ENCODE measurements at regions not wholly inside any gene's neighbourhood (a gene's known extent, or its start where the extent isn't known, plus 50 kb on each side); places are given as distances from the start of the nearest gene placed in this dataset.
A peak's percentile ranks its signal among the peaks of the same experiment; 100 is the strongest.

DNA sequence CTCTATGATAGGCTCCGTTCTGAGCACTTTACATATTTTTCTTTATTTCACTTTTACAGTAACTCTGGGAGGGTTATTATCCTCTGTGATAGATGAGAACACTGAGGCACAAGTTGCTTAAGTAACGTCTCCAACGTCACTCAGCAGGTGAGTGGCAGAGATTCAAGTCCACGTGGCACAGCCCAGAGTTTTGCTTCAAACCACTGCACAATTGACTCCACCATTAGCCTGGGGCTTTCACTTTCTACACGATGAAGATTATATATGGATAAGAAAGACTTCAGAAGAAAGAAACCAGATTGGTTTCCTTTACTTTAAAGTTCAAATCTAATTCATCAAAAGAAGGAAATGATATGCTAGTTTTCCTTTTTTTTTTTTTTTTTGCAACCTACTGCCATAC, 245.9 kb downstream of the SYK start:
- 47 to 64% methylated on average over 5 of the region's 5 CpGs for WGBS, 2 donors (ENCODE audit: low coverage in 1 of 2)
- Histone ChIP-seq H3K36me3 (no peaks in the 10 kb centered on the region), H3K9me3 (no peaks in the 10 kb centered on the region), H3K27me3 (no peaks in the 10 kb centered on the region), H3K4me3 (no peak overlapping the region), H3K27ac (no peak overlapping the region), H3K4me1 (no peaks in the 10 kb centered on the region)
- in situ Hi-C loops (cut with MboI; ENCODE audit: low pct_ligation_motif_present in 1 of 4, low pct_unique_long_range_greater_than_20kb in 1 of 4, low sequenced_read_pairs in 3 of 4) (loop anchor here in 2 of 4 donors (25.0 kb wide), 1 partner anchor 390 kb away; no protein-coding TSS in a partner anchor), intact Hi-C loops (cut with DNase I; ENCODE audit: low total_unique reads) (loop anchor here (10.0 kb wide), 2 partner anchors 67 to 677 kb away; no protein-coding TSS in a partner anchor)
- TF ChIP-seq EP300 (IDR thresholded peaks at IDR 0.05; ENCODE audit: low read depth) (no peak), POLR2A (IDR thresholded peaks at IDR 0.05) (no peak), POLR2AphosphoS5 (IDR thresholded peaks at IDR 0.05) (no peak)
- TF ChIP-seq, protein P1, sequence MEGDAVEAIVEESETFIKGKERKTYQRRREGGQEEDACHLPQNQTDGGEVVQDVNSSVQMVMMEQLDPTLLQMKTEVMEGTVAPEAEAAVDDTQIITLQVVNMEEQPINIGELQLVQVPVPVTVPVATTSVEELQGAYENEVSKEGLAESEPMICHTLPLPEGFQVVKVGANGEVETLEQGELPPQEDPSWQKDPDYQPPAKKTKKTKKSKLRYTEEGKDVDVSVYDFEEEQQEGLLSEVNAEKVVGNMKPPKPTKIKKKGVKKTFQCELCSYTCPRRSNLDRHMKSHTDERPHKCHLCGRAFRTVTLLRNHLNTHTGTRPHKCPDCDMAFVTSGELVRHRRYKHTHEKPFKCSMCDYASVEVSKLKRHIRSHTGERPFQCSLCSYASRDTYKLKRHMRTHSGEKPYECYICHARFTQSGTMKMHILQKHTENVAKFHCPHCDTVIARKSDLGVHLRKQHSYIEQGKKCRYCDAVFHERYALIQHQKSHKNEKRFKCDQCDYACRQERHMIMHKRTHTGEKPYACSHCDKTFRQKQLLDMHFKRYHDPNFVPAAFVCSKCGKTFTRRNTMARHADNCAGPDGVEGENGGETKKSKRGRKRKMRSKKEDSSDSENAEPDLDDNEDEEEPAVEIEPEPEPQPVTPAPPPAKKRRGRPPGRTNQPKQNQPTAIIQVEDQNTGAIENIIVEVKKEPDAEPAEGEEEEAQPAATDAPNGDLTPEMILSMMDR (IDR thresholded peaks at IDR 0.05) = no peak
- peak; percentile 29 for DNase-seq

DNA sequence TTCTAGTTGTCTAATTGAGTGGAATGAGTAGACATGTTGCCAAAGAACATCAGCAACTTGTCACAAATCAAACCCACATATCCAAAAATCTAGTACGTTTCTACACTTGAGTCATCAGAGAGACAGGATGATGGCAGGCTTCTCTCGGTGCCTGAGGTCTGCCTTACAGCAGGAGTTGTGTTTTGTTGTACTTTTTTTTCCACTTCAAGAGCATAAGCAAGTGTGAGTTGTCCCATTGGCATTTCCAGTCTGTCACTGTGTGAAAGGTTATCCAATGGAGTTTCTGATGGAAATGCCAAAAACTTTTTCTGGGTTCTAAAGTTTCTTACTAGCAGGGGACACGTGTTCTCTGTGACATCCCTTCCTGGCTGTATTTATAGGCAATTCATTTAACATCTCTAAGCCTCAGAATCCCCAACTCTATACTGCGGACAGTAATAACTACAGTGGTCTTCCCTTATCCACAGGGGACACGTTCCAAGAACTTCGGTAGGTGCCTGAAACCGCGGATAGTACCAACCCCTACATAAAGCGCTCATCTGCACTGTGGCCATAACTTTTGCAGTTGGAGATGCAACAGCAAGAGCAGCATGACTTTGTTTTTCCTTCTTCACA, 246.5 kb downstream of the SYK start:
- Histone ChIP-seq H3K27me3 (no peaks in the 10 kb centered on the region), H3K9me3 (no peaks in the 10 kb centered on the region), H3K4me3 (no peak overlapping the region), H3K4me1 (no peaks in the 10 kb centered on the region), H3K36me3 (no peaks in the 10 kb centered on the region), H3K27ac (no peak overlapping the region)
- in situ Hi-C loops (cut with MboI; ENCODE audit: low pct_ligation_motif_present in 1 of 4, low pct_unique_long_range_greater_than_20kb in 1 of 4, low sequenced_read_pairs in 3 of 4) (loop anchor here in 2 of 4 donors (25.0 kb wide), 1 partner anchor 389 kb away; no protein-coding TSS in a partner anchor), intact Hi-C loops (cut with DNase I; ENCODE audit: low total_unique reads) (loop anchor here (10.0 kb wide), 2 partner anchors 67 to 677 kb away; no protein-coding TSS in a partner anchor)
- WGBS, 2 donors (ENCODE audit: low coverage in 1 of 2) = 67 to 83% methylated on average over 3 to 9 of the region's 9 CpGs
- no peak for TF ChIP-seq POLR2A (IDR thresholded peaks at IDR 0.05)
- TF ChIP-seq POLR2AphosphoS5 (IDR thresholded peaks at IDR 0.05) = no peak
- TF ChIP-seq, protein P1 (IDR thresholded peaks at IDR 0.05) = no peak
- TF ChIP-seq EP300 (IDR thresholded peaks at IDR 0.05; ENCODE audit: low read depth) = no peak
- no peak for DNase-seq

DNA sequence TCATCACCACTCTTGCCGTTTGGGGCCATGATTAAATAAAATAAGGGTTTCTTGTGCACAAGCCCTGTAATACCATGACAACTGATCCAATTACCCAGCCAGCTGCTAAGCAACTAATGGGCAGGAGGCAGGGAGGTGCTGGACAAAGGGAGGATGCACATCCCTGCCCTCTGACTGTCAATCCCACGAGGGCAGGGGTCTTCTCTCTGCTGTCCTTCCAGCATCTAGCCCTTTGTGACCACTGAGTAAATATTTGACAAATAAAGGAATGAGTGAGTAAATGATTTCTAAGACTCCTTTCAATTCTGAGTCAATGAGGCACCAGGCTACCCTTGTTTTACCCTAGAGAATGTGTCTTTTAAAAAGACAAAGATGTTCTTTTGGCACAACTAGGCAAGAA, 247.1 kb downstream of the SYK start:
- no peak for DNase-seq
- WGBS, 2 donors (ENCODE audit: low coverage in 1 of 2) = 44 to 71% methylated on average over 1 to 2 of the region's 2 CpGs
- H3K27me3 ChIP-seq = no peaks in the 10 kb centered on the region
- no peaks in the 10 kb centered on the region for H3K4me1 ChIP-seq
- no peak for TF ChIP-seq POLR2A (IDR thresholded peaks at IDR 0.05)
- TF ChIP-seq POLR2AphosphoS5 (IDR thresholded peaks at IDR 0.05) = no peak
- TF ChIP-seq EP300 (IDR thresholded peaks at IDR 0.05; ENCODE audit: low read depth) = no peak
- TF ChIP-seq, protein P1 (IDR thresholded peaks at IDR 0.05) = no peak
- no peaks in the 10 kb centered on the region for H3K9me3 ChIP-seq
- H3K4me3 ChIP-seq = no peak overlapping the region
- H3K36me3 ChIP-seq = no peaks in the 10 kb centered on the region
- intact Hi-C loops (cut with DNase I; ENCODE audit: low total_unique reads) (loop anchor here (10.0 kb wide), 2 partner anchors 66 to 676 kb away; no protein-coding TSS in a partner anchor), in situ Hi-C loops (cut with MboI; ENCODE audit: low pct_ligation_motif_present in 1 of 4, low pct_unique_long_range_greater_than_20kb in 1 of 4, low sequenced_read_pairs in 3 of 4) (loop anchor here in 2 of 4 donors (25.0 kb wide), 1 partner anchor 389 kb away; no protein-coding TSS in a partner anchor)
- H3K27ac ChIP-seq = no peak overlapping the region

DNA sequence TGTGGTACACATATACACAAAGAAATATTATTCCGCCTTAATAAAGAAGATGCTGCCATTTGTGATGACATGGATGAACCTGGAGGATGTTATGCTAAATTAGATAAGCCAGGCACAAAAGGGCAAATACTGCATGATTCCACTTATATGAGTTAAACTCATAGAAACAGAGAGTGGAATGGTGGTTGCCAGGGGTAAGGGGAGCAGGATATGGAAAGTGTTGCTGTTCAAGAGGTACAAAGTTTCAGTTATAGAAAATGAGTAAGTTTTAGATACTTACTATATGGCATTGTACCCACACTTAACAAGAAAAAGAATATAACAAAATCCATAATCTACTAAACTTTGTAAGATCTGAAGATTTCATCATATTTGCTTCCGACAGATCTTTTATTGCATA, 252.2 kb downstream of the SYK start:
- no peaks in the 10 kb centered on the region for H3K36me3 ChIP-seq
- DNase-seq = no peak
- in situ Hi-C loops (cut with MboI; ENCODE audit: low pct_ligation_motif_present in 1 of 4, low pct_unique_long_range_greater_than_20kb in 1 of 4, low sequenced_read_pairs in 3 of 4) (loop anchor here in 1 of 4 donors (25.0 kb wide), 1 partner anchor 108 kb away; no protein-coding TSS in a partner anchor), intact Hi-C loops (cut with DNase I; ENCODE audit: low total_unique reads) (no loop called here)
- no peak overlapping the region for H3K4me3 ChIP-seq
- no peaks in the 10 kb centered on the region for H3K27me3 ChIP-seq
- TF ChIP-seq EP300 (IDR thresholded peaks at IDR 0.05; ENCODE audit: low read depth) = no peak
- TF ChIP-seq, protein P1 (IDR thresholded peaks at IDR 0.05) = no peak
- no peak for TF ChIP-seq POLR2AphosphoS5 (IDR thresholded peaks at IDR 0.05)
- no peak for TF ChIP-seq POLR2A (IDR thresholded peaks at IDR 0.05)
- WGBS, 2 donors (ENCODE audit: low coverage in 1 of 2) = 95 to 97% methylated on average over 2 of the region's 2 CpGs
- H3K9me3 ChIP-seq = no peaks in the 10 kb centered on the region
- no peak overlapping the region for H3K27ac ChIP-seq
- H3K4me1 ChIP-seq = no peaks in the 10 kb centered on the region

Data from transverse colon (tissue), 4 donors.